ENCODE measurements at regions not wholly inside any gene's neighbourhood (a gene's known extent, or its start where the extent isn't known, plus 50 kb on each side); places are given as distances from the start of the nearest gene placed in this dataset.

DNA sequence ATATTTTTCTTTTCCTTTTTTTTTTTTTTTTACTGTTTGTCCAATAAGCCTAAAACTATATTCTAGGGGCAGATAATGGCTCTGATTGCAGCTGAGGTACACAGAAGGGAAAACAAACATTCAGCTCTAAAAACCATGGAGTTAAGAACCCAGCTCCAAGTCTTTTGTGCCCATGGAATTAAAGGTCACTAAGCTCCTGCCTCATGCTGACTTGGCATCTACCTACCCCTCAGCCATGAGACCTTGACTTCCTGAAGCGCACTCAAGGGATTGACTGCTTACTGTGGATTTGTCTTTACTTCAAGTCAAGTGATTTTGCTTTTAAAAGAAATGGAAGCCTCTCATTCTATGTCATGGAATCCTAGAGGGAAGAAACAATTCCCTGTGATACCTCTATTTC lies 192.3 kb downstream of the AMY1C start:
- TF ChIP-seq, protein P1, sequence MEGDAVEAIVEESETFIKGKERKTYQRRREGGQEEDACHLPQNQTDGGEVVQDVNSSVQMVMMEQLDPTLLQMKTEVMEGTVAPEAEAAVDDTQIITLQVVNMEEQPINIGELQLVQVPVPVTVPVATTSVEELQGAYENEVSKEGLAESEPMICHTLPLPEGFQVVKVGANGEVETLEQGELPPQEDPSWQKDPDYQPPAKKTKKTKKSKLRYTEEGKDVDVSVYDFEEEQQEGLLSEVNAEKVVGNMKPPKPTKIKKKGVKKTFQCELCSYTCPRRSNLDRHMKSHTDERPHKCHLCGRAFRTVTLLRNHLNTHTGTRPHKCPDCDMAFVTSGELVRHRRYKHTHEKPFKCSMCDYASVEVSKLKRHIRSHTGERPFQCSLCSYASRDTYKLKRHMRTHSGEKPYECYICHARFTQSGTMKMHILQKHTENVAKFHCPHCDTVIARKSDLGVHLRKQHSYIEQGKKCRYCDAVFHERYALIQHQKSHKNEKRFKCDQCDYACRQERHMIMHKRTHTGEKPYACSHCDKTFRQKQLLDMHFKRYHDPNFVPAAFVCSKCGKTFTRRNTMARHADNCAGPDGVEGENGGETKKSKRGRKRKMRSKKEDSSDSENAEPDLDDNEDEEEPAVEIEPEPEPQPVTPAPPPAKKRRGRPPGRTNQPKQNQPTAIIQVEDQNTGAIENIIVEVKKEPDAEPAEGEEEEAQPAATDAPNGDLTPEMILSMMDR (IDR thresholded peaks at IDR 0.05 in 8 of 11, conservative IDR thresholded peaks at IDR 0.05 in 3 of 11), result no peak
- no peak for TF ChIP-seq POLR2A (IDR thresholded peaks at IDR 0.05)
